ENCODE measurements at regions not wholly inside any gene's neighbourhood (a gene's known extent, or its start where the extent isn't known, plus 50 kb on each side); places are given as distances from the start of the nearest gene placed in this dataset.

GRCh38 chr2:116949249-116949648, 865.2 kb upstream of the DDX18 start:
- H3K79me2 ChIP-seq (ENCODE audit: insufficient read depth, low read depth), result no peaks in the 10 kb centered on the region
- no peak overlapping the region for H3K27ac ChIP-seq
- H2AFZ ChIP-seq (ENCODE audit: low read depth), result no peak overlapping the region
- no peak for TF ChIP-seq CTCF (conservative IDR thresholded peaks at IDR 0.05; ENCODE audit: low read depth, low read length)
- no peaks in the 10 kb centered on the region for H3K27me3 ChIP-seq (ENCODE audit: insufficient read depth, low read depth)
- H3K4me1 ChIP-seq (ENCODE audit: low read depth, poor library complexity, severe bottlenecking), result no peaks in the 10 kb centered on the region
- H3K4me2 ChIP-seq, result no peak overlapping the region
- no peak overlapping the region for H3K4me3 ChIP-seq (IDR thresholded peaks at IDR 0.05; ENCODE audit: insufficient read depth, low read depth, low read length)
- H3K9ac ChIP-seq, result no peak overlapping the region
- no peaks in the 10 kb centered on the region for H3K36me3 ChIP-seq (ENCODE audit: insufficient read depth)
- H4K20me1 ChIP-seq (ENCODE audit: insufficient read depth), result no peaks in the 10 kb centered on the region

- H3K4me2 ChIP-seq, result no peak overlapping the region
- no peak overlapping the region for H3K27ac ChIP-seq
- H3K79me2 ChIP-seq (ENCODE audit: insufficient read depth, low read depth), result no peaks in the 10 kb centered on the region
- no peaks in the 10 kb centered on the region for H4K20me1 ChIP-seq (ENCODE audit: insufficient read depth)
- H3K4me1 ChIP-seq (ENCODE audit: low read depth, poor library complexity, severe bottlenecking), result no peaks in the 10 kb centered on the region
- H2AFZ ChIP-seq (ENCODE audit: low read depth), result no peak overlapping the region
- H3K9ac ChIP-seq, result no peak overlapping the region
- H3K36me3 ChIP-seq (ENCODE audit: insufficient read depth), result no peaks in the 10 kb centered on the region
- no peaks in the 10 kb centered on the region for H3K27me3 ChIP-seq (ENCODE audit: insufficient read depth, low read depth)
- no peak for TF ChIP-seq CTCF (conservative IDR thresholded peaks at IDR 0.05; ENCODE audit: low read depth, low read length)
- H3K4me3 ChIP-seq (IDR thresholded peaks at IDR 0.05; ENCODE audit: insufficient read depth, low read depth, low read length), result no peak overlapping the region
These were observed 862.2 kb upstream of the DDX18 start for GRCh38 chr2:116952254-116952653.

DNA sequence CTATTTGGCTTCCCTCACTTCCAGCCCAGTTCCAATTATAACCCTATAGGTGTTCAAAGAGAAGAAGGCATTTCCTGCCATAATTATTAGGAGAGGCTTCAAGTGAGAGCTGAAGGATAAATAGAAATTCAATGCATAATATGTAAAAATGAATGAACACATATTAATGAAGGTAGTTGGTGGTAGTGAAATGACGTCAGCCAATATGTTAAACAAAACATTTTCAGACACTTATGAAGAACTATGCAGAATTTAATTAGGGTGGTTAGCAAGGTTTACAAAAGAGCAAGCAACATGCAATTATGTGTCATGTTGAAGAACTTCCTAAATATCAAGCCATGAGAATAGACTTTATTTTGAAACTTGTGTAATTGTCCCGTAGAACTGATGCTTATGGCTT, 858.8 kb upstream of the DDX18 start:
- no peak for TF ChIP-seq CTCF (conservative IDR thresholded peaks at IDR 0.05; ENCODE audit: low read depth, low read length)
- Histone ChIP-seq H3K4me1 (ENCODE audit: low read depth, poor library complexity, severe bottlenecking) (no peaks in the 10 kb centered on the region), H3K9ac (no peak overlapping the region)

GRCh38 chr2:116975608-116976007, 838.9 kb upstream of the DDX18 start:
- Histone ChIP-seq H3K4me2 (no peak overlapping the region), H3K27me3 (ENCODE audit: insufficient read depth, low read depth) (no peaks in the 10 kb centered on the region), H3K36me3 (ENCODE audit: insufficient read depth) (no peaks in the 10 kb centered on the region), H4K20me1 (ENCODE audit: insufficient read depth) (no peaks in the 10 kb centered on the region), H3K79me2 (ENCODE audit: insufficient read depth, low read depth) (no peaks in the 10 kb centered on the region), H3K4me3 (IDR thresholded peaks at IDR 0.05; ENCODE audit: insufficient read depth, low read depth, low read length) (no peak overlapping the region), H3K4me1 (ENCODE audit: low read depth, poor library complexity, severe bottlenecking) (no peaks in the 10 kb centered on the region), H2AFZ (ENCODE audit: low read depth) (no peak overlapping the region), H3K27ac (no peak overlapping the region), H3K9ac (no peak overlapping the region)
- TF ChIP-seq CTCF (conservative IDR thresholded peaks at IDR 0.05; ENCODE audit: low read depth, low read length), result no peak

More for the DNA sequence above, 858.8 kb upstream of the DDX18 start:
- Histone ChIP-seq H3K36me3 (ENCODE audit: insufficient read depth) (no peaks in the 10 kb centered on the region), H3K4me2 (no peak overlapping the region), H3K79me2 (ENCODE audit: insufficient read depth, low read depth) (no peaks in the 10 kb centered on the region), H3K4me3 (IDR thresholded peaks at IDR 0.05; ENCODE audit: insufficient read depth, low read depth, low read length) (no peak overlapping the region), H4K20me1 (ENCODE audit: insufficient read depth) (no peaks in the 10 kb centered on the region), H3K27me3 (ENCODE audit: insufficient read depth, low read depth) (no peaks in the 10 kb centered on the region), H3K27ac (no peak overlapping the region), H2AFZ (ENCODE audit: low read depth) (no peak overlapping the region)
